Smooth muscle cell (in vitro differentiated cells): ENCODE measurements at regions not wholly inside any gene's neighbourhood (a gene's known extent, or its start where the extent isn't known, plus 50 kb on each side); places are given as distances from the start of the nearest gene placed in this dataset.

Experiments used
- DNase-seq: peaks from one replicate; lab custom pipeline; 2025; ENCODE audit not compliant: unreplicated experiment; lab: John Stamatoyannopoulos, UW
- H2AFZ ChIP-seq: fragments of 200-600 bp; sonication (generic); 2 replicates; pipeline ENCODE4 v1.6.0; 2016; ENCODE audit warnings: antibody characterized with exemption, low read depth, mild to moderate bottlenecking
- H3F3A ChIP-seq: fragments of 200-600 bp; sonication (generic); 2 replicates; pipeline ENCODE4 v1.6.0; 2017; ENCODE audit warnings: antibody characterized with exemption, low read depth
- H3K27ac ChIP-seq: fragments of 200-600 bp; sonication (generic); 2 replicates; pipeline ENCODE4 v1.5.1; 2016; ENCODE audit warnings: low read depth, mild to moderate bottlenecking
- H3K27me3 ChIP-seq: fragments of 200-600 bp; sonication (generic); 2 replicates; pipeline ENCODE4 v1.6.1; 2016; ENCODE audit warnings: low read depth, mild to moderate bottlenecking
- H3K36me3 ChIP-seq: fragments of 200-600 bp; sonication (generic); 2 replicates; pipeline ENCODE4 v1.5.1; 2016; ENCODE audit warnings: low read depth
- H3K4me1 ChIP-seq: fragments of 200-600 bp; sonication (generic); 2 replicates; pipeline ENCODE4 v1.5.1; 2016; ENCODE audit warnings: low read depth
- H3K4me2 ChIP-seq: fragments of 200-600 bp; sonication (generic); 2 replicates; pipeline ENCODE4 v1.6.0; 2016; ENCODE audit warnings: mild to moderate bottlenecking
- H3K4me3 ChIP-seq: fragments of 200-600 bp; sonication (generic); 2 replicates; pipeline ENCODE4 v1.5.1; 2016; ENCODE audit warnings: mild to moderate bottlenecking
- H3K79me2 ChIP-seq: fragments of 200-600 bp; sonication (generic); 2 replicates; pipeline ENCODE4 v1.6.0; 2016; ENCODE audit warnings: low read depth, mild to moderate bottlenecking
- H3K9ac ChIP-seq: fragments of 200-600 bp; sonication (generic); 2 replicates; pipeline ENCODE4 v1.6.0; 2016; ENCODE audit warnings: low read depth
- H3K9me3 ChIP-seq: fragments of 200-600 bp; sonication (generic); replicated peaks from 2 replicates; pipeline ENCODE4 v1.5.1; 2016; ENCODE audit warnings: low read depth
- H4K20me1 ChIP-seq: fragments of 200-600 bp; sonication (generic); 2 replicates; pipeline ENCODE4 v1.6.0; 2016; ENCODE audit warnings: low read depth
- CTCF ChIP-seq: fragments of 200-600 bp; sonication (generic); IDR thresholded peaks from 2 replicates; pipeline ENCODE4 v1.5.1; 2017; ENCODE audit warnings: borderline replicate concordance, mild to moderate bottlenecking, antibody characterized with exemption; ENCODE audit not compliant: insufficient read depth, poor library complexity, severe bottlenecking
- WGBS: methylation state at CpG from one replicate; pipeline ENCODE4 v1.1.7; 2016; ENCODE audit warnings: low lambda C conversion rate; 5-methylcytosine and 5-hydroxymethylcytosine counted together

DNA sequence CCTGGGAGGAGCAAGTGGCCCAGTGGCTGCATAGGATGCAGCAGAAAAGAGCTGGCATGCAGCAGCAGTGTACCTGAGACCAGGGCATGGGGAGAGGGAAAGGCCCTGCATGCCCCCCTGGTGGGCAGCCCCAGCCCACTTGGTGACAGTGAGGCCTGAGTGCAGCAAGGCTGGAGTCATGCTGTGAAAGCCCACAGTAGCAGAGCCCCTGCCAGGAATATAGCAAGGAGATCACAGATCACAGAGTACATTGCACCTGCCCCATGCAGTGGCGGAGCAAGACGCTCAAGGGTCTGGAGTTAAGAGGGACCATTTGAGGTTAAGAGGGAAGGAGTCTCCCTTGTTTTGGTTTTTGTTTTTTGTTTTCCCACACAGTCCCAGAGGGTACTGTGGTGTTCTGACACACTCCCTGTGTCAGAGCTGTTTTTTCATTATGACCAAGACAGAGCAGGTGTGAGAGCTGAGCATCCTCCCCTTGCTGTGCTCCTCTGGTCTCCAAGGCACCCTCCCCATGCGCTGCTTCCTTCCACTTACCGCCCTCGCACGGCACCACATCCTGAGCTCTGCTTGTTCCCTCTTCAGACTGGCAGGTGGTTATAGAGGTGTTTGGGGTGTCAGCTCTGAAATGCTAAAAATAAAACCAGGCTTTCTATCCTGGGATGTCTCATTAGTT lies 85.0 kb upstream of the UBL3 start:
- no peaks in the 10 kb centered on the region for H4K20me1 ChIP-seq
- H3F3A ChIP-seq = no peaks in the 10 kb centered on the region
- H3K4me3 ChIP-seq = no peak overlapping the region
- DNase-seq = no peak
- H3K9ac ChIP-seq = no peak overlapping the region
- no peaks in the 10 kb centered on the region for H3K4me1 ChIP-seq
- H3K27ac ChIP-seq = no peak overlapping the region
- 81% methylated on average over 6 of the region's 6 CpGs for WGBS
- H3K79me2 ChIP-seq = no peaks in the 10 kb centered on the region
- no peaks in the 10 kb centered on the region for H3K27me3 ChIP-seq
- no peak overlapping the region for H2AFZ ChIP-seq
- no peaks in the 10 kb centered on the region for H3K9me3 ChIP-seq
- no peaks in the 10 kb centered on the region for H3K36me3 ChIP-seq
- H3K4me2 ChIP-seq = no peak overlapping the region
- TF ChIP-seq CTCF = no peak

GRCh38 chr13:29934531-29935308 lies 84.3 kb upstream of the UBL3 start:
- no peaks in the 10 kb centered on the region for H3K36me3 ChIP-seq
- no peak overlapping the region for H3K27ac ChIP-seq
- TF ChIP-seq CTCF = no peak
- no peak overlapping the region for H3K9ac ChIP-seq
- H3F3A ChIP-seq = no peaks in the 10 kb centered on the region
- H4K20me1 ChIP-seq = no peaks in the 10 kb centered on the region
- H3K4me1 ChIP-seq = no peaks in the 10 kb centered on the region
- H3K79me2 ChIP-seq = no peaks in the 10 kb centered on the region
- no peak overlapping the region for H3K4me2 ChIP-seq
- no peaks in the 10 kb centered on the region for H3K27me3 ChIP-seq
- H2AFZ ChIP-seq = no peak overlapping the region
- no peak for DNase-seq
- H3K4me3 ChIP-seq = no peak overlapping the region
- H3K9me3 ChIP-seq = no peaks in the 10 kb centered on the region
- whole genome bisulfite sequencing = 95% methylated on average over 7 of the region's 7 CpGs

GRCh38 chr13:29933401-29933800 lies 83.0 kb upstream of the UBL3 start:
- H2AFZ ChIP-seq = no peak overlapping the region
- no peak overlapping the region for H3K9ac ChIP-seq
- no peak for DNase-seq
- no peaks in the 10 kb centered on the region for H3K9me3 ChIP-seq
- H3K4me1 ChIP-seq = no peaks in the 10 kb centered on the region
- no peak overlapping the region for H3K27ac ChIP-seq
- no peaks in the 10 kb centered on the region for H3F3A ChIP-seq
- WGBS = 95% methylated on average over 6 of the region's 6 CpGs
- no peaks in the 10 kb centered on the region for H3K36me3 ChIP-seq
- no peak overlapping the region for H3K4me3 ChIP-seq
- no peaks in the 10 kb centered on the region for H3K79me2 ChIP-seq
- TF ChIP-seq CTCF = no peak
- no peak overlapping the region for H3K4me2 ChIP-seq
- no peaks in the 10 kb centered on the region for H3K27me3 ChIP-seq
- no peaks in the 10 kb centered on the region for H4K20me1 ChIP-seq

DNA sequence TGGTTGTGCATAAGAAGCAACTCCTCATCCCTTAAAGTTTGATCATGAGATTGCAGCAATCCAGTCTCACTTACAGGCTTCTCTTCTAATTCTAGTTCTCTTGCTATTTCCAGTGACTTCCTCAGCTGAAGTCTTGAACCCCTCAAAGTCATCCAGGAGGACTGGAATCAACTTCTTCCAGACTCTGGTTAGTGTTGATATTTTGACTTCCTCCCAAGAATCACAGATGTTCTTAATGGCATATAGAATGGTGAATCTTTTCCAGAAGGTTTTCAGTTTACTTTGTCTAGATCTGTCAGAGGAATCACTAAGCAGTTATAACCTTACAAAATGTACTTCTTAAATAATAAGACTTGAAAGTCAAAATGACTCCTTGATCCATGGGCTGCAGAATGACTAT lies 81.3 kb upstream of the UBL3 start:
- Histone ChIP-seq H4K20me1 (no peaks in the 10 kb centered on the region), H3K9ac (no peak overlapping the region), H3K4me2 (no peak overlapping the region), H3K36me3 (no peaks in the 10 kb centered on the region), H3K27me3 (no peaks in the 10 kb centered on the region), H3K4me3 (no peak overlapping the region), H3K27ac (no peak overlapping the region), H3F3A (no peaks in the 10 kb centered on the region), H3K79me2 (no peaks in the 10 kb centered on the region), H2AFZ (no peak overlapping the region), H3K4me1 (no peaks in the 10 kb centered on the region), H3K9me3 (no peaks in the 10 kb centered on the region)
- TF ChIP-seq CTCF = no peak
- DNase-seq = no peak
